ENCODE measurements at regions not wholly inside any gene's neighbourhood (a gene's known extent, or its start where the extent isn't known, plus 50 kb on each side); places are given as distances from the start of the nearest gene placed in this dataset.

DNA sequence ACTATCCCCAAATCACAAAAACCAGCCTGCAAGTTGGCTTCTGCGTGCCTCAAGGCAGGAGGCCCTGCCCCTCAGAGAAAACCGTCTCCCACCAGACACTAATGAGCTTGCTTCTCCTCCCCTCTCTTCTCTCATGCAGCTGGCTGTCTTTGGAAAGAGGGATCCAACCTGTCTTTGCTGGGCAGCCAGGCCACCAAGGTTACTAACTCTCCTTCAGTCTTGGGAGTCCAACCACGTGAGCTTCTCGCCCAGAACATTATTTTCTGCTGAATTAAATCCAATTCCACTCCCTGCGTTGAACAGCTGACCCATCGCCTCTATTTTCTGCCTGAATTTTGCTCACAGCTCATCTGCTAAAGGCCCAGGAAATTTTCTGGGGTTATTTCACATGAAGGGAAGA is 291.3 kb upstream of the NCKAP5 start:
- Histone ChIP-seq H3K9ac (ENCODE audit: low read length) (no peak overlapping the region), H3K4me2 (ENCODE audit: low read length) (no peak overlapping the region), H4K20me1 (ENCODE audit: insufficient read depth) (no peaks in the 10 kb centered on the region), H3K79me2 (replicated peaks; ENCODE audit: insufficient read depth, low read length) (no peaks in the 10 kb centered on the region), H3K4me3 (ENCODE audit: low read length) (no peak overlapping the region), H3K9me2 (ENCODE audit: insufficient read depth, low read length) (no peaks in the 10 kb centered on the region), H3K27ac (ENCODE audit: low read length) (no peak overlapping the region), H3K36me3 (ENCODE audit: insufficient read depth, low read length) (no peaks in the 10 kb centered on the region), H3F3A (ENCODE audit: insufficient read depth, low read length, poor library complexity, severe bottlenecking) (no peaks in the 10 kb centered on the region), H3K9me3 (ENCODE audit: low read length) (no peaks in the 10 kb centered on the region), H3K27me3 (ENCODE audit: insufficient read depth, low read depth, low read length) (no peaks in the 10 kb centered on the region), H2AFZ (ENCODE audit: low read depth, low read length) (no peak overlapping the region)
- TF ChIP-seq POLR2AphosphoS5 (IDR thresholded peaks at IDR 0.05) (no peak), TAF1 (IDR thresholded peaks at IDR 0.05; ENCODE audit: low read depth) (no peak), EZH2 (IDR thresholded peaks at IDR 0.05; ENCODE audit: borderline replicate concordance, insufficient read depth, low read length, poor library complexity, severe bottlenecking) (no peak), EP300 (conservative IDR thresholded peaks at IDR 0.05; ENCODE audit: poor library complexity, severe bottlenecking) (no peak), SMC3 (conservative IDR thresholded peaks at IDR 0.05; ENCODE audit: poor library complexity) (no peak), REST (IDR thresholded peaks at IDR 0.05; ENCODE audit: borderline replicate concordance) (no peak), RAD21 (conservative IDR thresholded peaks at IDR 0.05) (no peak), MXI1 (conservative IDR thresholded peaks at IDR 0.05; ENCODE audit: poor library complexity, severe bottlenecking) (no peak)
- TF ChIP-seq, protein P1, sequence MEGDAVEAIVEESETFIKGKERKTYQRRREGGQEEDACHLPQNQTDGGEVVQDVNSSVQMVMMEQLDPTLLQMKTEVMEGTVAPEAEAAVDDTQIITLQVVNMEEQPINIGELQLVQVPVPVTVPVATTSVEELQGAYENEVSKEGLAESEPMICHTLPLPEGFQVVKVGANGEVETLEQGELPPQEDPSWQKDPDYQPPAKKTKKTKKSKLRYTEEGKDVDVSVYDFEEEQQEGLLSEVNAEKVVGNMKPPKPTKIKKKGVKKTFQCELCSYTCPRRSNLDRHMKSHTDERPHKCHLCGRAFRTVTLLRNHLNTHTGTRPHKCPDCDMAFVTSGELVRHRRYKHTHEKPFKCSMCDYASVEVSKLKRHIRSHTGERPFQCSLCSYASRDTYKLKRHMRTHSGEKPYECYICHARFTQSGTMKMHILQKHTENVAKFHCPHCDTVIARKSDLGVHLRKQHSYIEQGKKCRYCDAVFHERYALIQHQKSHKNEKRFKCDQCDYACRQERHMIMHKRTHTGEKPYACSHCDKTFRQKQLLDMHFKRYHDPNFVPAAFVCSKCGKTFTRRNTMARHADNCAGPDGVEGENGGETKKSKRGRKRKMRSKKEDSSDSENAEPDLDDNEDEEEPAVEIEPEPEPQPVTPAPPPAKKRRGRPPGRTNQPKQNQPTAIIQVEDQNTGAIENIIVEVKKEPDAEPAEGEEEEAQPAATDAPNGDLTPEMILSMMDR (IDR thresholded peaks at IDR 0.05; ENCODE audit: poor library complexity, severe bottlenecking) = no peak

GRCh38 chr2:133862400-133862977 is 294.2 kb upstream of the NCKAP5 start:
- Histone ChIP-seq H3K4me3 (ENCODE audit: low read length) (no peak overlapping the region), H2AFZ (ENCODE audit: low read depth, low read length) (no peak overlapping the region), H3K9me2 (ENCODE audit: insufficient read depth, low read length) (no peaks in the 10 kb centered on the region), H4K20me1 (ENCODE audit: insufficient read depth) (no peaks in the 10 kb centered on the region), H3K27ac (ENCODE audit: low read length) (no peak overlapping the region), H3K79me2 (replicated peaks; ENCODE audit: insufficient read depth, low read length) (no peaks in the 10 kb centered on the region), H3K9ac (ENCODE audit: low read length) (no peak overlapping the region), H3K27me3 (ENCODE audit: insufficient read depth, low read depth, low read length) (no peaks in the 10 kb centered on the region), H3K36me3 (ENCODE audit: insufficient read depth, low read length) (no peaks in the 10 kb centered on the region), H3K9me3 (ENCODE audit: low read length) (no peaks in the 10 kb centered on the region), H3K4me2 (ENCODE audit: low read length) (no peak overlapping the region), H3F3A (ENCODE audit: insufficient read depth, low read length, poor library complexity, severe bottlenecking) (no peaks in the 10 kb centered on the region)
- TF ChIP-seq TAF1 (IDR thresholded peaks at IDR 0.05; ENCODE audit: low read depth) (no peak), EZH2 (IDR thresholded peaks at IDR 0.05; ENCODE audit: borderline replicate concordance, insufficient read depth, low read length, poor library complexity, severe bottlenecking) (no peak), EP300 (conservative IDR thresholded peaks at IDR 0.05; ENCODE audit: poor library complexity, severe bottlenecking) (no peak), POLR2AphosphoS5 (IDR thresholded peaks at IDR 0.05) (no peak), MXI1 (conservative IDR thresholded peaks at IDR 0.05; ENCODE audit: poor library complexity, severe bottlenecking) (no peak), SMC3 (conservative IDR thresholded peaks at IDR 0.05; ENCODE audit: poor library complexity) (no peak), RAD21 (conservative IDR thresholded peaks at IDR 0.05) (no peak), REST (IDR thresholded peaks at IDR 0.05; ENCODE audit: borderline replicate concordance) (no peak)
- TF ChIP-seq, protein P1 (IDR thresholded peaks at IDR 0.05; ENCODE audit: poor library complexity, severe bottlenecking) = no peak
